Ishikawa (cell line): ENCODE measurements at regions not wholly inside any gene's neighbourhood (a gene's known extent, or its start where the extent isn't known, plus 50 kb on each side); places are given as distances from the start of the nearest gene placed in this dataset.

ENCODE experiments used
- CEBPB ChIP-seq: IDR thresholded peaks from 2 replicates; pipeline ENCODE4 v1.6.1; 2012
- CREB1 ChIP-seq: IDR thresholded peaks from 2 replicates; pipeline ENCODE4 v1.6.1; 2012; ENCODE audit warnings: low read depth
- EGR1 ChIP-seq: IDR thresholded peaks from 2 replicates; pipeline ENCODE4 v1.6.1; 2012
- EP300 ChIP-seq: IDR thresholded peaks from 2 replicates; pipeline ENCODE4 v1.6.1; 2012; ENCODE audit warnings: borderline replicate concordance
- FOXM1 ChIP-seq: IDR thresholded peaks from 2 replicates; pipeline ENCODE4 v1.6.1; 2012; ENCODE audit warnings: low read depth, borderline replicate concordance
- MAX ChIP-seq: IDR thresholded peaks from 2 replicates; pipeline ENCODE4 v1.6.1; 2012
- NFIC ChIP-seq: IDR thresholded peaks from 2 replicates; pipeline ENCODE4 v1.6.1; 2012
- RAD21 ChIP-seq: IDR thresholded peaks from 2 replicates; pipeline ENCODE4 v1.6.1; 2012; ENCODE audit warnings: low read depth
- REST ChIP-seq: IDR thresholded peaks from 2 replicates; pipeline ENCODE4 v1.6.1; 2012; ENCODE audit warnings: low read depth, mild to moderate bottlenecking
- TAF1 ChIP-seq: IDR thresholded peaks from 2 replicates; pipeline ENCODE4 v1.6.1; 2012; ENCODE audit warnings: low read depth, mild to moderate bottlenecking
- TCF12 ChIP-seq: IDR thresholded peaks from 2 replicates; pipeline ENCODE4 v1.6.1; 2012; ENCODE audit warnings: low read depth
- TEAD4 ChIP-seq: IDR thresholded peaks from 2 replicates; pipeline ENCODE4 v1.6.1; 2012
- USF1 ChIP-seq: IDR thresholded peaks from 2 replicates; pipeline ENCODE4 v1.6.1; 2012
- YY1 ChIP-seq: IDR thresholded peaks from 2 replicates; pipeline ENCODE4 v1.6.1; 2012; ENCODE audit warnings: low read depth
- ZBTB7A ChIP-seq: IDR thresholded peaks from 2 replicates; pipeline ENCODE4 v1.6.1; 2012; ENCODE audit warnings: low read depth

- TF ChIP-seq RAD21 (peak; percentile 84), YY1 (no peak), CREB1 (no peak), REST (no peak), FOXM1 (no peak), TEAD4 (no peak), EP300 (no peak)
These were observed 344.6 kb upstream of the CHAC2 start for GRCh38 chr2:53422979-53423378.

DNA sequence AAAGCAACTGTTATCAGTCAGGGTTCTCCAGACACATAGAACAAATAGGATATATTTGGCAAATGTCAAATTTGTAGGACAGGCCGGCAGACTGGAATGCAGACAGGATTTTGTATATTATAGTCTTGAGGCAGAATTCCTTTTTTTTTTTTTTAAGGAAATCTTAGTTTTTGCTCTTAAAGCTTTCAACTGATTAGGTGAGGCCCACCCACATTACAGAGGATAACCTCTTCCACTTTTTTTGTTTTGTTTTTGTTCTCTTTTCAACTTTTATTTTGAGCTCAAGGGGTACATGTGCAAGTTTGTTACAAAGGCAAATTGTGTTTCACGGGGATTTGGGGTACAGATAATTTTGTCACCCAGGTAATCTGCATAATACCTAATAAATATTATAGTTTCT lies 350.2 kb upstream of the CHAC2 start:
- no peak for TF ChIP-seq NFIC
- TF ChIP-seq YY1: no peak
- TF ChIP-seq CREB1: no peak
- no peak for TF ChIP-seq TEAD4
- no peak for TF ChIP-seq FOXM1
- no peak for TF ChIP-seq EGR1
- TF ChIP-seq ZBTB7A: no peak
- no peak for TF ChIP-seq TAF1
- no peak for TF ChIP-seq USF1
- no peak for TF ChIP-seq CEBPB
- no peak for TF ChIP-seq RAD21
- TF ChIP-seq REST: no peak
- no peak for TF ChIP-seq TCF12
- no peak for TF ChIP-seq MAX
- no peak for TF ChIP-seq EP300

GRCh38 chr2:53407363-53408080 lies 360.1 kb upstream of the CHAC2 start:
- TF ChIP-seq EGR1: no peak
- no peak for TF ChIP-seq ZBTB7A
- TF ChIP-seq TAF1: no peak
- no peak for TF ChIP-seq REST
- no peak for TF ChIP-seq RAD21
- no peak for TF ChIP-seq MAX
- TF ChIP-seq YY1: no peak
- no peak for TF ChIP-seq EP300
- no peak for TF ChIP-seq USF1
- TF ChIP-seq CEBPB: no peak
- TF ChIP-seq CREB1: no peak
- no peak for TF ChIP-seq NFIC
- TF ChIP-seq FOXM1: no peak
- no peak for TF ChIP-seq TCF12
- no peak for TF ChIP-seq TEAD4

DNA sequence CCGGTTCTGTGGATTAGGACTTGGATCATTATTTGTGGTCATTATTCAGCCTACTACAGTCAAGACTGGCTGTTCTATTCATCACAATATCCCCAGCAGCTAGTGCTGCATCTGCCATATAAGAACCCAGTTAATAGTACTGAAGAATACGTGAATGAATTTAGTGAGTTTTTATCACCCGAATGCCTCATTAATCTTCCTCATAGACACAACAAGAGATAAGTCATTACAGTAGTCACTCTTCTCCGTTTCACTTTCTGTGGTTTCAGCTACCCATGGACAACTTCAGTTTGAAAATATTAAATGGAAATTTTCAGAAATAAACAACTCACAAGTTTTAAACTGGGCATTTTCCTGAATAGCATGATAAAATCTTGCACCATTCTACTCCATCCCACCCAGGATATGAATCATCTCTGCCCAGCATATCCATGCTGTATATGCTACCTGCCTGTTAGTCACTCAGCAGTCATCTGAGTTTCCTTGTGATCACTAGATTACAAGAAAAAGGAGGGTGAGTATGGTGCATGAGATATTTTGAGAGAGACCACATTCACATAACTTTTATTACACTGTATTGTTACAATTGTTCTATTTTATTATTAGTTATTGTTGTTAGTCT lies 363.7 kb upstream of the CHAC2 start:
- TF ChIP-seq CEBPB (no peak), NFIC (no peak), CREB1 (no peak), EGR1 (no peak), TCF12 (no peak)
